ENCODE measurements at regions not wholly inside any gene's neighbourhood (a gene's known extent, or its start where the extent isn't known, plus 50 kb on each side); places are given as distances from the start of the nearest gene placed in this dataset.

- TF ChIP-seq CTCF (conservative IDR thresholded peaks at IDR 0.05), result no peak
- no peak for TF ChIP-seq ZFX (IDR thresholded peaks at IDR 0.05)
- no peak overlapping the region for H3K27ac ChIP-seq
These were observed 65.4 kb upstream of the RFLNA start for GRCh38 chr12:124229520-124229919.

GRCh38 chr12:124230117-124230757 is 64.7 kb upstream of the RFLNA start:
- no peak for TF ChIP-seq ZFX (IDR thresholded peaks at IDR 0.05)
- TF ChIP-seq CTCF (conservative IDR thresholded peaks at IDR 0.05), result no peak
- no peak overlapping the region for H3K27ac ChIP-seq

- TF ChIP-seq ZFX (IDR thresholded peaks at IDR 0.05), result no peak
- no peak overlapping the region for H3K27ac ChIP-seq
These were observed 64.1 kb upstream of the RFLNA start for GRCh38 chr12:124230789-124231188.

- H3K27ac ChIP-seq, result peak overlapping the region; percentile 8; the same call in 1 of the 2 replicates
- no peak for TF ChIP-seq ZFX (IDR thresholded peaks at IDR 0.05)
These were observed 62.8 kb upstream of the RFLNA start for GRCh38 chr12:124231980-124232653.

- no peak for TF ChIP-seq CTCF (conservative IDR thresholded peaks at IDR 0.05)
- TF ChIP-seq ZFX (IDR thresholded peaks at IDR 0.05), result no peak
These were observed 62.3 kb upstream of the RFLNA start for GRCh38 chr12:124232654-124232987.

GRCh38 chr12:124233041-124233796 is 61.7 kb upstream of the RFLNA start:
- no peak for TF ChIP-seq CTCF (conservative IDR thresholded peaks at IDR 0.05)
- TF ChIP-seq ZFX (IDR thresholded peaks at IDR 0.05), result no peak
- H3K27ac ChIP-seq, result no peak overlapping the region

More at GRCh38 chr12:124232654-124232987, 62.3 kb upstream of the RFLNA start:
- H3K27ac ChIP-seq, result peak overlapping the region; percentile 8; the same call in 1 of the 2 replicates

- TF ChIP-seq CTCF (conservative IDR thresholded peaks at IDR 0.05), result no peak
- no peak for TF ChIP-seq ZFX (IDR thresholded peaks at IDR 0.05)
- H3K27ac ChIP-seq, result no peak overlapping the region
These were observed 60.9 kb upstream of the RFLNA start for GRCh38 chr12:124233846-124234640.

GRCh38 chr12:124236625-124237031 is 58.3 kb upstream of the RFLNA start:
- no peak overlapping the region for H3K27ac ChIP-seq
- no peak for TF ChIP-seq ZFX (IDR thresholded peaks at IDR 0.05)
- TF ChIP-seq CTCF (conservative IDR thresholded peaks at IDR 0.05), result no peak
